A549 (cell line): ENCODE measurements at regions not wholly inside any gene's neighbourhood (a gene's known extent, or its start where the extent isn't known, plus 50 kb on each side); places are given as distances from the start of the nearest gene placed in this dataset.
"Not testable (repeated sequence)": the region's sequence is repeated elsewhere in the genome, so short reads cannot be mapped to it uniquely, and the experiment has no call there.

Experiments
- ATAC-seq, 2 experiments: fragments of 200-7000 bp in 1 of 2; fragments of >200 bp in 1 of 2; cut with Nextera tagmentation in 1 of 2; cut with Tn5 transposase in 1 of 2; 3 replicates each; pipeline versions ENCODE4 v1.8.0 to v1.9.1; 2018 to 2020; ENCODE audit warnings: mild to moderate bottlenecking in 1 of 2, moderate library complexity in 1 of 2
- CTCF ChIA-PET: fragments of 300-600 bp; sonication (Branson Sonifier 250); formaldehyde crosslinking; extraction: SDS; loops from one replicate; lab custom pipeline; 2021; ENCODE audit warnings: antibody characterized with exemption, inconsistent platforms; lab: Yijun Ruan, JAX
- POLR2A ChIA-PET: fragments of 350-600 bp; formaldehyde crosslinking; extraction: SDS; loops from one replicate; lab custom pipeline; 2021; ENCODE audit warnings: antibody characterized with exemption, inconsistent platforms; lab: Yijun Ruan, JAX
- DNase-seq, 2 experiments: peaks; one replicate each; pipeline versions ENCODE4 v3.0.0 to v3.0.0-alpha.2; 2011 to 2016; ENCODE audit warnings: low read depth in 1 of 2, low spot score in 1 of 2
- FAIRE-seq: peaks from 2 replicates; lab custom pipeline; 2011; peaks lifted over from hg19 to GRCh38; lab: Jason Lieb, UNC
- H3K27ac ChIP-seq, 2 experiments: fragments of >200 bp; sonication (Bioruptor Twin); formaldehyde crosslinking; 3 replicates each; pipeline ENCODE4 v1.5.1; 2016 to 2017
- H3K4me1 ChIP-seq: fragments of >200 bp; sonication (Bioruptor Twin); formaldehyde crosslinking; 3 replicates; pipeline ENCODE4 v1.6.1; 2016
- H3K4me2 ChIP-seq: fragments of >200 bp; sonication (Bioruptor Twin); formaldehyde crosslinking; 3 replicates; pipeline ENCODE4 v1.6.1; 2016
- H3K4me3 ChIP-seq: fragments of >200 bp; sonication (Bioruptor Twin); formaldehyde crosslinking; 3 replicates; pipeline ENCODE4 v1.5.1; 2016
- H3K9me3 ChIP-seq: fragments of >200 bp; sonication (Bioruptor Twin); formaldehyde crosslinking; 3 replicates; pipeline ENCODE4 v1.6.1; 2016
- CEBPB ChIP-seq, 2 experiments: fragments of >200 bp in 1 of 2; sonication (Bioruptor Twin) in 1 of 2; formaldehyde crosslinking in 1 of 2; IDR thresholded peaks; 2 replicates each; pipeline ENCODE4 v1.6.1; 2012 to 2016
- CHD4 ChIP-seq: fragments of 200-600 bp; sonication (generic); IDR thresholded peaks from 2 replicates; pipeline ENCODE4 v1.6.1; 2016; ENCODE audit warnings: antibody characterized with exemption, mild to moderate bottlenecking, borderline replicate concordance
- FOSL2 ChIP-seq, 2 experiments: fragments of 450-650 bp in 1 of 2; fragments of >200 bp in 1 of 2; sonication (Bioruptor Twin) in 1 of 2; formaldehyde crosslinking; IDR thresholded peaks; 2 replicates each; pipeline versions ENCODE4 v1.5.0 to v1.6.1; 2016 to 2020; ENCODE audit warnings: mild to moderate bottlenecking in 1 of 2, moderate library complexity in 1 of 2
- GATA3 ChIP-seq: IDR thresholded peaks from 2 replicates; pipeline ENCODE4 v1.6.1; 2012; ENCODE audit warnings: borderline replicate concordance
- JUNB ChIP-seq: fragments of >200 bp; sonication (Bioruptor Twin); formaldehyde crosslinking; IDR thresholded peaks from 2 replicates; pipeline ENCODE4 v1.6.1; 2016
- KDM1A ChIP-seq: fragments of 200-600 bp; sonication (generic); IDR thresholded peaks from 2 replicates; pipeline ENCODE4 v1.6.1; 2016; ENCODE audit warnings: low read depth, mild to moderate bottlenecking
- KDM5A ChIP-seq: fragments of 200-600 bp; sonication (generic); IDR thresholded peaks from 2 replicates; pipeline ENCODE4 v1.6.1; 2016; ENCODE audit warnings: antibody characterized with exemption, mild to moderate bottlenecking
- MAFK ChIP-seq: fragments of 450-650 bp; IDR thresholded peaks from 2 replicates; pipeline ENCODE4 v1.6.1; 2014; ENCODE audit not compliant: partially characterized antibody
- NFE2L2 ChIP-seq: fragments of 150-350 bp; conservative IDR thresholded peaks from 2 replicates; pipeline ENCODE4 v1.6.1; 2014; ENCODE audit warnings: low read length
- NR3C1 ChIP-seq: fragments of >200 bp; sonication (Bioruptor Twin); formaldehyde crosslinking; IDR thresholded peaks from 3 replicates; pipeline ENCODE4 v1.6.1; 2017
- PHF8 ChIP-seq: fragments of 200-600 bp; sonication (generic); IDR thresholded peaks from 2 replicates; pipeline ENCODE4 v1.6.1; 2016; ENCODE audit warnings: low read depth, mild to moderate bottlenecking, antibody characterized with exemption, moderate library complexity, borderline replicate concordance
- RCOR1 ChIP-seq: fragments of 150-350 bp; IDR thresholded peaks from 2 replicates; pipeline ENCODE4 v1.6.1; 2014; ENCODE audit warnings: antibody characterized with exemption, low read length, low read depth
- RNF2 ChIP-seq: fragments of 200-600 bp; sonication (generic); IDR thresholded peaks from 2 replicates; pipeline ENCODE4 v1.6.1; 2016; ENCODE audit warnings: low read depth, mild to moderate bottlenecking, antibody characterized with exemption, moderate library complexity, borderline replicate concordance
- TFCP2L1 ChIP-seq: fragments of 250-450 bp; sonication (Bioruptor Pico); IDR thresholded peaks from 2 replicates; pipeline ENCODE4 v1.5.0; 2021; ENCODE audit warnings: mild to moderate bottlenecking
- ZFP36 ChIP-seq: fragments of 450-650 bp; IDR thresholded peaks from 2 replicates; pipeline ENCODE4 v1.6.1; 2014; ENCODE audit warnings: borderline replicate concordance; ENCODE audit not compliant: partially characterized antibody
- ZNF302 ChIP-seq: fragments of 250-450 bp; sonication (Bioruptor Pico); IDR thresholded peaks from 2 replicates; pipeline ENCODE4 v1.9.0; 2021; ENCODE audit warnings: inconsistent platforms, mild to moderate bottlenecking, moderate library complexity
- WGBS: methylation state at CpG from one replicate; pipeline ENCODE4 v1.1.6; 2017; ENCODE audit errors: missing lambda C conversion rate; 5-methylcytosine and 5-hydroxymethylcytosine counted together
- TF ChIP-seq, protein P1 (sequence below): fragments of 250-450 bp; sonication (Bioruptor Pico); IDR thresholded peaks from 2 replicates; pipeline ENCODE4 v1.5.0; 2021; ENCODE audit warnings: mild to moderate bottlenecking, moderate library complexity, borderline replicate concordance
- TF ChIP-seq, protein P2 (sequence below): IDR thresholded peaks from 2 replicates; pipeline ENCODE4 v1.6.1; 2012
- TF ChIP-seq, protein P3 (sequence below): IDR thresholded peaks from 2 replicates; pipeline ENCODE4 v1.6.1; 2012; ENCODE audit warnings: low read depth, borderline replicate concordance
- TF ChIP-seq, protein P4 (sequence below): fragments of 250-450 bp; sonication (Bioruptor Pico); IDR thresholded peaks from 2 replicates; pipeline ENCODE4 v1.5.0; 2020; ENCODE audit warnings: low read depth, mild to moderate bottlenecking, moderate library complexity
- TF ChIP-seq, protein P5 (sequence below): fragments of >200 bp; sonication (Bioruptor Twin); formaldehyde crosslinking; IDR thresholded peaks from 3 replicates; pipeline ENCODE4 v1.6.1; 2016
- TF ChIP-seq, protein P6 (sequence below): fragments of 150-350 bp; IDR thresholded peaks from 2 replicates; pipeline ENCODE4 v1.6.1; 2014; ENCODE audit warnings: low read depth, mild to moderate bottlenecking, low read length

DNA sequence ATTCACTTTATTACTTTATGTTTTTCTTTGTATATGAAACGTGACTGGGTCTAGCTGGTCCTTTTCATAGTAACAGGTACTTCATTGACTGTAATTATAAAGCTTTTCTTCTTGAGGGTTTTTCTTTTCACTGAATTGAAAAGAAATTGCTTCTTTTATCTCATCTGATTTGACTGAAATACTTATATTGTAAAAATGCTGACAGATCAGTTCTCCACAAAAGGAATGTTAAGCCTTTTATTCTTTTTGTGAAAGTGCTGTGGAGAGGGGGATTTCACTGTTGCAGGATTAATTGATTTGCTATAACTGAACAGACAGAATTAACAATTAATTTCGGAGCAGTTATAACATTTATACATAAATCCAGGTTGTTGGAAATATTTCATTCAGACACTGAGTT is 2043.6 kb upstream of the C9orf72 start:
- Histone ChIP-seq H3K4me1 (no peaks in the 10 kb centered on the region), H3K9me3 (no peaks in the 10 kb centered on the region), H3K4me3 (no peak overlapping the region), H3K27ac (no peak overlapping the region), H3K4me2 (no peak overlapping the region)
- DNase-seq (no peak), FAIRE-seq (no peak), ATAC-seq (no peak)
- ChIA-PET CTCF (no interaction called here), POLR2A (no interaction called here)
- WGBS, result 0% methylated on average over 2 of the region's 2 CpGs
- TF ChIP-seq ZNF302 (CRISPR knock-in tag) (no peak), MAFK (peak; percentile 74)

DNA sequence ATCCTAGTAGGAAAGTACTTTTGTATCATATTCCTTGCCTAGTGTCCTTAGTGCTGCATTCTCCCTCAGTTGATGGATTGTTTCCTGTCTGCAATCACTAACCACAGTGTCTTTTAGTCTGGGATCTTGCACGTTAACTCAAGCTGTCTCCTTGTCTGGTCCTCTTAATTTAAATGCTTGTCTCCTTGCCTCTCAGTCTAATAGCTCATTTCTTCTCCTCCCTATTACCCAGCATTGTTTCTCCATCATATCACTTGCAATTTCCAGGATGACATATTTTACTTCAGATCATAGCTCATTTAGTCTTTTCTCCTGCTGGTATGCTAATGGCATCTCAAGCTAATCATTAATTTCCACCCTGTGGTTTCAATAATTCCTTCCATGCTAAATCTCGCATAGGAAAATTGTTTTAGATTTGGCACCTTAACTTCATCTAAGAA is 2052.0 kb upstream of the C9orf72 start:
- no peaks in the 10 kb centered on the region for H3K4me1 ChIP-seq
- FAIRE-seq, result no peak
- 11% methylated on average over 2 of the region's 2 CpGs for WGBS
- no peak overlapping the region for H3K27ac ChIP-seq
- no peak overlapping the region for H3K4me3 ChIP-seq
- TF ChIP-seq MAFK (peak; percentile 3), NFE2L2 (no peak)
- TF ChIP-seq, all 56 proteins: peak for 1
- ATAC-seq (no peak), DNase-seq (no peak)
- ChIA-PET POLR2A (no interaction called here), CTCF (no interaction called here)
- no peak overlapping the region for H3K4me2 ChIP-seq
- H3K9me3 ChIP-seq, result no peaks in the 10 kb centered on the region

DNA sequence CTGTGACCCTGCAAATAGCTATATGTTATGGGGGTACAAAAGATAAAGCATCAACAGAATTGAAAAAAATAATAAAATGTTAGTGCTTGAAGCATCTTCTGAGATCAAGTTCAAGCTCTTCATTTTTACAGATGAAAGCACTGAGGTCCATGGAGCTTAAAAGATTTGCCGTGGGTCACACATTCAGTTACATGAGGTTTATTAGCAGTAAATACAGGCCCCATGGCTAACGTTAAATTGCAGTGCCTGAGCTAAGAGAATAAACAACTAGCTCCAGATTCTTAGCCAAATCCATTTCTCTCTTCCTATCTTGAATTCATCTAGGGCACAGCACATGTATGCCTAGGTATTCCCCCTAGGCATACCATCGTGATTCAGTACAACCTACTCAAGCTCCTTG is 2052.7 kb upstream of the C9orf72 start:
- POLR2A ChIA-PET, result interaction anchor here (0.6 kb wide), 1 partner anchor 1518 kb away, joined by 3 read pairs; no protein-coding TSS in a partner anchor
- TF ChIP-seq, protein P1, sequence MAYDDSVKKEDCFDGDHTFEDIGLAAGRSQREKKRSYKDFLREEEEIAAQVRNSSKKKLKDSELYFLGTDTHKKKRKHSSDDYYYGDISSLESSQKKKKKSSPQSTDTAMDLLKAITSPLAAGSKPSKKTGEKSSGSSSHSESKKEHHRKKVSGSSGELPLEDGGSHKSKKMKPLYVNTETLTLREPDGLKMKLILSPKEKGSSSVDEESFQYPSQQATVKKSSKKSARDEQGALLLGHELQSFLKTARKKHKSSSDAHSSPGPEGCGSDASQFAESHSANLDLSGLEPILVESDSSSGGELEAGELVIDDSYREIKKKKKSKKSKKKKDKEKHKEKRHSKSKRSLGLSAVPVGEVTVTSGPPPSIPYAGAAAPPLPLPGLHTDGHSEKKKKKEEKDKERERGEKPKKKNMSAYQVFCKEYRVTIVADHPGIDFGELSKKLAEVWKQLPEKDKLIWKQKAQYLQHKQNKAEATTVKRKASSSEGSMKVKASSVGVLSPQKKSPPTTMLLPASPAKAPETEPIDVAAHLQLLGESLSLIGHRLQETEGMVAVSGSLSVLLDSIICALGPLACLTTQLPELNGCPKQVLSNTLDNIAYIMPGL (CRISPR knock-in tag), result no peak
- no peak for TF ChIP-seq ZFP36
- TF ChIP-seq PHF8, result no peak
- TF ChIP-seq CEBPB (IDR thresholded peaks at IDR 0.05), result no peak
- TF ChIP-seq CHD4, result no peak
- TF ChIP-seq KDM1A, result no peak
- TF ChIP-seq, protein P2, sequence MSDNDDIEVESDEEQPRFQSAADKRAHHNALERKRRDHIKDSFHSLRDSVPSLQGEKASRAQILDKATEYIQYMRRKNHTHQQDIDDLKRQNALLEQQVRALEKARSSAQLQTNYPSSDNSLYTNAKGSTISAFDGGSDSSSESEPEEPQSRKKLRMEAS, result no peak
- TF ChIP-seq, protein P3, sequence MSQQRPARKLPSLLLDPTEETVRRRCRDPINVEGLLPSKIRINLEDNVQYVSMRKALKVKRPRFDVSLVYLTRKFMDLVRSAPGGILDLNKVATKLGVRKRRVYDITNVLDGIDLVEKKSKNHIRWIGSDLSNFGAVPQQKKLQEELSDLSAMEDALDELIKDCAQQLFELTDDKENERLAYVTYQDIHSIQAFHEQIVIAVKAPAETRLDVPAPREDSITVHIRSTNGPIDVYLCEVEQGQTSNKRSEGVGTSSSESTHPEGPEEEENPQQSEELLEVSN, result no peak
- TF ChIP-seq, protein P4, sequence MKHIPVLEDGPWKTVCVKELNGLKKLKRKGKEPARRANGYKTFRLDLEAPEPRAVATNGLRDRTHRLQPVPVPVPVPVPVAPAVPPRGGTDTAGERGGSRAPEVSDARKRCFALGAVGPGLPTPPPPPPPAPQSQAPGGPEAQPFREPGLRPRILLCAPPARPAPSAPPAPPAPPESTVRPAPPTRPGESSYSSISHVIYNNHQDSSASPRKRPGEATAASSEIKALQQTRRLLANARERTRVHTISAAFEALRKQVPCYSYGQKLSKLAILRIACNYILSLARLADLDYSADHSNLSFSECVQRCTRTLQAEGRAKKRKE (CRISPR knock-in tag), result no peak
- TF ChIP-seq TFCP2L1 (CRISPR knock-in tag), result no peak
- no peak for TF ChIP-seq KDM5A
- no peak for TF ChIP-seq RNF2
- TF ChIP-seq JUNB, result no peak
- no peak for TF ChIP-seq NR3C1
- TF ChIP-seq, protein P5, sequence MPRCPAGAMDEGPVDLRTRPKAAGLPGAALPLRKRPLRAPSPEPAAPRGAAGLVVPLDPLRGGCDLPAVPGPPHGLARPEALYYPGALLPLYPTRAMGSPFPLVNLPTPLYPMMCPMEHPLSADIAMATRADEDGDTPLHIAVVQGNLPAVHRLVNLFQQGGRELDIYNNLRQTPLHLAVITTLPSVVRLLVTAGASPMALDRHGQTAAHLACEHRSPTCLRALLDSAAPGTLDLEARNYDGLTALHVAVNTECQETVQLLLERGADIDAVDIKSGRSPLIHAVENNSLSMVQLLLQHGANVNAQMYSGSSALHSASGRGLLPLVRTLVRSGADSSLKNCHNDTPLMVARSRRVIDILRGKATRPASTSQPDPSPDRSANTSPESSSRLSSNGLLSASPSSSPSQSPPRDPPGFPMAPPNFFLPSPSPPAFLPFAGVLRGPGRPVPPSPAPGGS, result no peak
- TF ChIP-seq FOSL2 (IDR thresholded peaks at IDR 0.05), result no peak
- no peak for TF ChIP-seq FOSL2 (CRISPR knock-in tag; IDR thresholded peaks at IDR 0.05)
- TF ChIP-seq, protein P6, sequence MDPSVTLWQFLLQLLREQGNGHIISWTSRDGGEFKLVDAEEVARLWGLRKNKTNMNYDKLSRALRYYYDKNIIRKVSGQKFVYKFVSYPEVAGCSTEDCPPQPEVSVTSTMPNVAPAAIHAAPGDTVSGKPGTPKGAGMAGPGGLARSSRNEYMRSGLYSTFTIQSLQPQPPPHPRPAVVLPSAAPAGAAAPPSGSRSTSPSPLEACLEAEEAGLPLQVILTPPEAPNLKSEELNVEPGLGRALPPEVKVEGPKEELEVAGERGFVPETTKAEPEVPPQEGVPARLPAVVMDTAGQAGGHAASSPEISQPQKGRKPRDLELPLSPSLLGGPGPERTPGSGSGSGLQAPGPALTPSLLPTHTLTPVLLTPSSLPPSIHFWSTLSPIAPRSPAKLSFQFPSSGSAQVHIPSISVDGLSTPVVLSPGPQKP, result no peak
- TF ChIP-seq RCOR1, result no peak
- TF ChIP-seq GATA3, result no peak
- WGBS, result 34% methylated on average over 3 of the region's 3 CpGs
- H3K4me2 ChIP-seq, result no peak overlapping the region
- CTCF ChIA-PET, result no interaction called here
- ATAC-seq (no peak), FAIRE-seq (no peak), DNase-seq (no peak)
- H3K4me3 ChIP-seq, result no peak overlapping the region
- no peaks in the 10 kb centered on the region for H3K9me3 ChIP-seq
- H3K4me1 ChIP-seq, result no peaks in the 10 kb centered on the region
- no peak overlapping the region for H3K27ac ChIP-seq

DNA sequence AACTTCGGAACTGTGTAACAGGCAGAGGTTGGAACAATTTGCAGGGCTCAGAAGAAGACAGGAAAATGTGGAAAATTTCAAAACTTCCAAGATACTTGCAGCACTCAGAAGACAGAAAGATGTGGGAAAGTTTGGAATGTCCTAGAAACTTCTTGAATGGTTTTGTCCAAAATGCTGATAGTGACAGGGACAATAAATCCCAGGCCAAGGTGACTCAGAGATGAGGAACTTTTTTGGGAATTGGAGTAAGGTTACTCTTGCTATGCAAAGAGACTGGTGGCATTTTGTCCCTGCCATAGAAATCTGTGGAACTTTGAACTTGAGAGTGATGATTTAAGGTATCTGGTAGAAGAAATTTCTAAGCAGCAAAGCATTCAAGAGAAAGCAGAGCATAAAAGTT is 2055.6 kb upstream of the C9orf72 start:
- H3K27ac ChIP-seq, H3K9me3 ChIP-seq, POLR2A ChIA-PET, ATAC-seq, DNase-seq, H3K4me1 ChIP-seq, CTCF ChIA-PET, FAIRE-seq, H3K4me2 ChIP-seq, H3K4me3 ChIP-seq: not testable (repeated sequence)
- 0% methylated on average over 1 of the region's 1 CpG for WGBS
